Fibroblast of skin of left biceps (primary cell): ENCODE measurements at regions not wholly inside any gene's neighbourhood (a gene's known extent, or its start where the extent isn't known, plus 50 kb on each side); places are given as distances from the start of the nearest gene placed in this dataset.
"Not testable (repeated sequence)": the region's sequence is repeated elsewhere in the genome, so short reads cannot be mapped to it uniquely, and the experiment has no call there.

Source experiments
- DNase-seq, 2 experiments: peaks; one replicate each; pipeline ENCODE4 v3.0.0-alpha.2; 2013; ENCODE audit warnings: low read depth in 2 of 2

DNA sequence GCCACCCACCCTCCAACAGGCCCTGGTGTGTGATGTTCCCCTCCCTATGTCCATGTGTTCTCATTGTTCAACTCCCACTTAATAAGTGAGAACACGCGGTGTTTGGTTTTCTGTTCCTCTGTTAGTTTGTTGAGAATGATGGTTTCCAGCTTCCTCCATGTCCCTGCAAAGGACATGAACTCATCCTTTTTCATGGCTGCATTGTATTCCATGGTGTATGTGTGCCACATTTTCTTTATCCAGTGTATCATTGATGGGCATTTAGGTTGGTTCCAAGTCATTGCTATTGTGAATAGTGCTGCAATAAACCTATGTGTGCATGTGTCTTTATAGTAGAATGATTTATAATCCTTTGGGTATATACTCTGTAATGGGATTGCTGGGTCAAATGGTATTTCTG is 424.2 kb upstream of the MEF2C start:
- DNase-seq: not testable (repeated sequence)

DNA sequence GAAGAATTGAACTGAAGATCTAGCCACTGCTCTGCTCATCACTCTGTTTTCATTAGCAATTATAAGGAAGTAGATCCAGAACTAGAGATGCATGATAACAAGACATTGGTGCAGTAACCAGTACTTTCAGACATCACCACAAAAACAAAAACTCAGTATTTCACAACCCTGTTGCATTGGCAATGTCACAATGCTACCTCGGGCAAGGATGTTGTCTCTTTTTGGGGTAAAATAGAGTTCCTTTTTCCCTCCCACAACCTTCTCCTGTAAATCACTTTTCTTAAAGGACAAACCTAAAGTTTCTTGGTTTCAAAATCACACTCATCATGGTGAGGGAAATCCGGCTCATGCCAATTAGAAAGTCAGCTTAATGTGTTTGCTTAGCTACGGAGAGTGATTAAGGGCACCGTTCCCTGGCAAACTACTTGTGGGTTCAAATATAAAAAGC is 420.1 kb upstream of the MEF2C start:
- DNase-seq: no peak

DNA sequence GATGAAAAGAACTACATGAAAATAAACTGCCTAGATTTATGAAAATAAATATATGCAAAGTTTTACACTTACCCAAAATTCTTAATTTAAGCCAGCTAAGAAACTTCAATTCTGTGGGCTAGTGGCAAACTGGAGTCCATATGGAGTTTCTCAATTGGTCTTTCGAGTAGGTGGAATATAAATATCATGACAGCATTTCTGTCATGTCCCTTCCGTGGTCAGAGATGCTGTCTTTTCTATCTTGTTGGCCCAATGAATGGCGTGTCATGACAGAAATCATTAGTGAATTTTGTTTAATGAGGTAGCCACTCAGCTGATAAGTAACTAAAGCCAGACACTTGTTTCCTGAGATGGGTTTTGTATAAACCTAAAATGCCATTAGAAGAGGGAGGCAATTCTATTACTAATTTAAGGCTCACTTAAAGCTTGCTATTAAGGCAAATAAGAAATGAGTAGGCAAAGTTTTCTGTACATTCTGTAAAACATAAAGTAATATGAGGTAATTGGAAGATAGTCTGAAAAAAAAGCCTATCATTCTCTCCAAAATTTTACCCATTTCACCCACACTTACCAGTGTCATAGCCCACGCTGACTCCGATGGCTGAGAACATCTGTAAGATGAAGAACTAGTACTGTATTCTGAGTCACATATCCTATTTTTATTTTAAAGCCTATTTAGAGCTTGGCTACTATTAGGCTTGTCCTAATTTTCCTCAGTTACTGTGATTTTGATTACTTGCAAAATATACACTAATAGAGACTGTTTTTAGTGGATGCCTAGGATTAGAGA is 419.3 kb upstream of the MEF2C start:
- DNase-seq: no peak

DNA sequence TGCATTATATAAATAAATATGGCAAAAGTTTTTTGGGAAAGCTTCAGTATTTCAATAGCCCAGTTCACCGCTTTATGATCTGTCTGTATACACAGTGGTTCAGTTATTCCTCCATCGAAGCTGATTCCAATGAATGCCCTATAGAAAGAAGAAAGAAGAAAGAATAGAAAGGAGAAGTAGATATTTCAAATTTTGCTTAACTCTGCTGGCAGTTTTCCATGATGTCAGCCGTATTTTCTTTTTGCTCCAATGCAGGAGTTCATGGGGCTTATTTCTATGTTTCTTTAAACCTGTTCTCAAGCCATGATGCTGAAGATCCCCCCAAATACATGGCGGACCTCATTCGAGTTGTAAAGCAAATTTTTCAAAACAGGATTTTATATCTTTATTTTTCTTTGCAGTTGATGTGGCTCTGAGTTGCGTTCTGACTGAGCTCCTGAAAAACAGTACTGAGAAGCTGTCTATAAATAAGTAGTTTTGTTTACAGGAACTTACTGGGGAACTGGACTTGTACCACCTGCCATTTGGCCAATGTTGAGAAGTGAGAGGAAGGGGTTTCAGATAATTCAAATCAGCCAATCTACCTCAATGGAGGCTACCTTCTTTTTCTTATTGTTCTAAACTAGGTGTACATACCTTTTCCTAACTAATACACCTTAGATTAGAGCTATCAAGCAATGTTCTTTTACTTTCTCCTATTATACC is 418.5 kb upstream of the MEF2C start:
- no peak for DNase-seq

DNA sequence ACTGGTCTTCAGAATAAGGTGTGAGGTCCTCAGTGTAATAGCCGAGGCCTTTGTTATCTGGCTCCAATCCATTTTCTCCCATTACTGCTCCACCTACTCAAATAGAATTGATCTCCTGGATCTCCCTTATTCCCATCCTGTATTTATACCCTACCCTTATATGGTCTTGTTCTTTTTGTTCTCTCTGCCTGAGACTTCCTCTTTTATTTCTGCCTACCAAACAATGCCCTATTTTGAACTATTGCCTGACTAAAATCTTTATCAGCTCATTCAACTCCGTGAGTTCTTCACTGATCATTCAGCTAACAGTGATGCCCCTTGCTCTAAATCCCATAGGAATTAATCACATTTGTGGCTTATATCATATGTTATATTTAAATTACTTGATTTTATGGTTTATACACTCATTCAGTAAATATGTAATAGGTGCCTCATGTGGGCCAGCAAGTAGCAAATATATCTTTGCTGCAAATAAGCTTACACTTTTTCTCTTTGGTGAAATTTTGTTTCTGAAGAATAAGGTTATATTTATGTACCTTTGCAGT is 417.5 kb upstream of the MEF2C start:
- no peak for DNase-seq

DNA sequence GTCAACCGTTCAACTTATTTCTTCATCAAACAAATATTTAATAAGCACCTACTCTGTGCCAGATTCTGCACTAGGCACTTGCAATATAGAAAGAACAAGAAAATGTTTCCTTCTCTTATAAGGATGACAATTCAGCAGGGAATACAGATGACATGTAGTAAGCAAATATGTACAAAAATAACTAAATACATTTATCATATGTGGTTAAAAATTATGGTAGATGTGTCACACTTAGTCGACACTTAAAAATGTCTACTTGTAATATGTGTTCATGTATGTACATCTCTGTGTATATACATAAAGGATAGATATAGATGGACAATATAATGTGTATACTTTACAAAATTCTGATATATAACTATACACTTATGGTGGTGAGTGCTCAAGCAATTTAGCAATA is 417.0 kb upstream of the MEF2C start:
- no peak for DNase-seq

DNA sequence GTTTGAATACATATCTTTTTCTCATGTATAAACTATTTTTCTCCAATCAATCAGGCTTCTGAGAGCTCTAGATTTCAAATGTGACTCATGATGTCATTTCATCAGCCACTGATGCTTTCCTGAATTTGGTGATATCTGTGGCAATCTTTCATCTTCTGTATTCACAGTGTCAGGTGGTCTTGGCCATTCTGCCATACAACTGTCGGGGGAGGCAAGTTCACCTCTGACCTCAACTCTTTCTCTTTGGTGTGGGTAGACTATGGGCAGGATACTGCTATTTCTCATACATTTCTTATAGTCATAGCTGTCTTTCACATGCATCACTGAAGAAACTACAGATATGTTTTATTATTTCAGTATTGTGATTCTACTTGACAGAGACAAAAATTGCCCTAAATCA is 414.1 kb upstream of the MEF2C start:
- DNase-seq: no peak

DNA sequence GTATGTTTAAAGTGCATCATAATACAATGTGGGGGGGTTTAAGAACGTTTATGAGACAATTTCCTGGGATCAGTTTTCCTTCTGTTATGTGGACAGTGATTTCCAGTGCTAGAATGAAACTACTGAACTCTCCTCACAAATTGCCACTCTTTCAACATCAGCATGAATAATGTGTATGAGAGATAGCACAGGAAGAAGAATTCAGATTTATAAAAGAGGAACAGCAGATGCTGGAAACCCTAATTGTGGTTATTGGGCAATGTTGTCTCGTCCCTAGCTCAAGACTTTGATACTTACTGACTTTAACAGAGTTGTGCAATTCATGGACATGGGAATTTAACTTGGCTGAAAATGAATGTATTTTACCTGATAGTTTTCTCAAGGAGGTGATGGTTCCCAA is 410.8 kb upstream of the MEF2C start:
- peak; percentile 58 to 66 for DNase-seq

DNA sequence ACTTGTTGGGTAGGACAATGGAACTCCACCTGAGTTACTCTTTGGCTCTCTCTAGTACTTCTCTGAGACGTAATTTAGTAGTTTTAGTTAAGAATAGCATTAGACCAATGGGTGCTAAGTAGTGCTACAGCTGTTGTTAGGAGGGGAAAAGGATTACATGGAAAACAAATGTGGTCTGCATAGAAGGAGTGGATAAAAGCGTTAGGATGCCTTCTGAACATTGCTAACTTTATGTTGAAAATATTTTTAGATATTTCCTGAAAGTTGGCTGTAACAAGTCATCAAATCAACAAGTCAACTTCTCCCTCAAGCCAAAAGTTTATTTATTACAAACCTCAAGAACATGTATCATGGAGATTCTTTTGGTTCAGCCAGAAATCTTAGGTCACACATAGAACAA is 409.5 kb upstream of the MEF2C start:
- no peak for DNase-seq

DNA sequence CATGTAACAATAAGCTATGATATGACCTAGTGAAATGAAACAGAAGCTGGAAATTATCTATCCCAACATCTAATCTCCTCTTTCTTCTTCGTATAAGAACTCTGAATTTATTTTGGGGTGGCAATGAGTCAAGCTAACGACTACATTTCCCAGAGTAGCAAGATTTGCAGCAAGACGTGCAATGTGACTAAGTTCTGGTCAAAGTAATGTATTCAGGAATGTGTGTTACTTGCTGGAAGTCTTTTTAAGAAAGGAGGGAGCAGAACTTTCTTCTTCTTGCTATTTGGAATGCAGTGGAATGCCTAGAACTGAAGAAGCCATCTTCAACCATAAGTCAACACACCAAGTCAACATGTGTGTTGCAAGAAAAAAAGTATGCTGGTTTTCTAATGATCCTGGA is 406.6 kb upstream of the MEF2C start:
- DNase-seq: peak; percentile 60 to 62

DNA sequence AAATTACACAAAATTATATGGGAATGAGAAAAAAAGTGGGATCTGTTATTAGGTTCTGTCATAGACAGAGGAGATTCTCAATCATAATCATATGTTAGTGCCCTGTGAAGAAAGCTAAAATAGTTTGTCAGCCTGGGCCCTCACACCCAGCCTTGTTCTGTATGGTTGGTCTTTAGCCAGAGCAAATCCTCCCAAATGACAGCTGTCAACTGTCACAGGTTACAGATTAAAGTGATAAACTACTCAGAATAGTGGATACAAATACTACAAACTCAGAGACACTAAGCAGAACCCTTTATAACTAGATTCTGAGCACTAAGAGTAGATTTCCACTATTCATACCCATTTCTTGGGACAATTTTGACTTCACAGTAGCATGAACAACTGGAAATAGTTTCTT is 405.0 kb upstream of the MEF2C start:
- no peak for DNase-seq

DNA sequence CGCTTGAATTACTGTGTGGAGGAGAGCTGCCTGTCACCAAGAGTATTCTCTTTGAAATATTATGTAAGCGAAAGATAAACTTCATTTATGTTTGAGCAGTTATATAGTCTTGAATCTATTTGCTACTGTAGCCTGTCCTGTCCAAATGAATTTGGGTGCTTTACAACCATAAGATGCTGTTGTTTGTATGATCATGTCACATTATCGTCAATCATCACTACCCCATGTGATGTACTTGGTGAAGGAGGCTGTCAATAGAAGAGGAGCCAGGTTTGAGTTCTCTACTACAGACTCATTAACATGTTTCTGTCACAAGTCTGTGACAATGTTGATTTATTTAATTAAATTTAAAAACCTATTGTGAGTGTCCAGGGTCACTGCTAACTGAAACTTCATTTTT is 403.3 kb upstream of the MEF2C start:
- no peak for DNase-seq

DNA sequence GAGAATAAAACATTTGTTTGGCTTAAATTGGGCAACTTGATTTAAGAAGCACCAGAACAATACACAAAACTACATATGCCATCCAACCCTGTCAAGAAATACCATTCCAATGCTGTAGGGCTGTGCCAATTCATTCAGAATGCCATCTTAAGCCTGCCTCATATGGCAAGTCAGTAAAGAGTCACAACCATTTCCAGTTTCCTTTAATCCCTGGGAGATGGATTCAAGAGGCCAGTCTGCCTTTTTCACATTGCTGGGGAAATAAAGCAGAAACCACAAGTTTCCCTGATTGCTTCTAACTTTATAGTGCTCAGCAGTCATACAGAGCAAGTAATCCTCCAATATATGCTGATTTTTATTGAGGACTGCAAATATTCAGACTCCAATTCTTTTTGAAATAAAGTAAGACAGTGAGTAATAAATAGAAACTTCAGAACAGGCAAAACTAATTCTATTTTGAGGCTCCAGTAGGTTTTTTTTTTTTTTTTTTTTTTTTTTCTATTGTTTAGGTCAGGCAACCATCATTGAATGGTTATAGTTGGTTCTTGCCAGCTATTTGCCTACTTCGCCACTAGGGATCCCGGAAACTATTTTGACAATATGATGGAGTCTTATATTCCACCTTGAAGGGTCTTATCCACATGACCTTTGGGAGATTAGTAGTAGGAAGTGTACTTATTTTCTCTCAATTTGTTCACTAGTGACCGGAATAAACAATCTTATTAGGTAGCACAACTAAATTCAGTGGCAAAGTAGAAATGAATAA is 400.9 kb upstream of the MEF2C start:
- no peak for DNase-seq

DNA sequence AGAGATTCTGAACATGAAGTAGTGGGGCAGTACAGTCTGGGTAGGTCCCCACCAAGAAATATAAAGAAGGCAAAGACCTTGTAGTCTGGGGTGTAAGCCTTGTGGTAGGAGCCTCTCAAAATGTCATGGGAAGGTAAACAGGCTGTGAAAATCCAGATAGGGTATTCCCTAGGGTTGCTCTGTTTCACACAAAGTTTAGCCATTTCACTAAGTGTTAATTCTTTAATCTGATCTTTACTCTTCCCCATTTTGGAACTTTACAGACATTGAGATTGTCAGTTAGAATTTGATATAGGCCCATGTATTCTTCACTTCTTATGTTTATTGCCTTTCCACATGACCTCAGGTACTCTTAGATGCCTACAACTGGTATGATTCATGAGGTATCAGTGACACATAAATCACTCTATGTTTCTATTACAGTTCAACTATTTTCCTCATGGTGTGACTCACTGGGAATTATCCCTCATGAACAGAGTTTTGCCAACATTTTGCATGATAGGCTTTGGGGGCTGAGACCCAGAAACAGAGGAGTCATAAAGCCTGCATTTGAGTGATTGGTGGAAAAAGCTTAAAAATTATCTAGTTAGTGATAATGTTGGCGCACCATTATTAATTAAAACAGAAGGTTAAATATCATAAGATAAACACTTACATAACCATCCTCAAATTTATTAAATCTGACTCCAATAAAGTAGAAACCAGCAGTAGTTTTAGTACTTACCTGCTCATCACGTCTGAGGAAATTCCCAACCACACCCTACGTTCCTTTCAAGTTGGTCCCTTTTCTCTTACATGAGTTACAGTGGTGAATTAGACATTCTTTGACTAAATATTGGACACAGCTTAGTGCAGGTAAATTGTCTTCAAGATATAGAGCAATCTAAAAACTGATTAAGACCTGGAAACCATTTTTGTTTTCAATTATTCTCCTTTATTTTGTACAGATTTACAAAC is 399.8 kb upstream of the MEF2C start:
- DNase-seq: peak; percentile 51 to 55

DNA sequence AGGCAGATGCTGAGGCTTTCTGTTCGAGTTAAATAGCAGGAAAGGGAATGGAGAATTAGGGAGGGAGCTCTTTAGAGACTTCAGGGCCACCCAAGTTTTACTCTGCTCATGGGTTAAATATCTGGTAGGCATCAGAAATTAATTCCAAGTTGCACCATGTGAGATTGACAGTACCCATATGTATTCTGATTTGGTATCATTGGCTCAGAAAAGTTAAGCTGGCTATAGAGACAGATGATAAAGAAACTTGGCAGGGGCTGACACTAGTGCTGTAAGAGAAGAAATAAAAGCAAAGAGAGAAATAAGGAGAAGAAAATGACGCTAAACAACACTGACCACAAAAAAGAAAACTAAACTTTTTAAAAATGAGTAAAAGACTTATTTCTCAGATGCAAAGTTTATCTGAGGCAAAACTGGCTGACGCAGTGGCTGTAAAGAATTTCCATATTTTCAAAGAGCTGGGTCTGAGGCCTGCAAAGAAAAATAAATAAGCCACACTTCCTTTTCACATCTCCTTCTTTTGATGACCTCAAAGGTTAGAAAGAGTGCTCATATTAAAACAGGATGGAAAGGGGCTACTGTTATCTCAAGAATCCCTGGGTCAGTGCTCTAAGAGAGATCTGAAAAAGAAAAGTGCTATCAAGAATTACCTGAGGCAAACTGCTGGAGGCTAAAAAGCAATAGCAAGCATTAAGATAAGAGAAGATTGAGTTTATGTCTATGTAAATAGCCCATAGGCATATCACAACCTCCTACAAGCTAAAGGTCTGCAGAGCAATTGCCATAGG is 399.0 kb upstream of the MEF2C start:
- DNase-seq: no peak

DNA sequence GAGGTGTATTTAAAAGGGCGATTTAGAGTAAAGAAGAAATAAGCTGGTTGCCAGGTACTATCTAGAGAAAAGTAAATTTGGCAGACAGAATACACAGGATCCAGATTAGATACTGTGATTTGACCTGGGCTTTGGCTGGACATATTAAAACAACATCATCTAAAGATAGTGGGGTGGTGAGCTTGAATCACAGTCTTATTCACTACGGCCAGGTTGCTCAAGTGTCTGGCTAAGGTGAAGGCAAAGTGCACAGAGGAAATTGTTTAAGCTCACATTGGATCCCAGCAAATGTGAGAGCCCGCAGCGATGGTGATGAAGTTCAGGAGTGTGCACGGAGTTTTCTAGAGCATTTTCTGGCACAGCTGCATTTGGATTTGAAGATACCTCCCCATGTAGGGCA is 398.2 kb upstream of the MEF2C start:
- no peak for DNase-seq

DNA sequence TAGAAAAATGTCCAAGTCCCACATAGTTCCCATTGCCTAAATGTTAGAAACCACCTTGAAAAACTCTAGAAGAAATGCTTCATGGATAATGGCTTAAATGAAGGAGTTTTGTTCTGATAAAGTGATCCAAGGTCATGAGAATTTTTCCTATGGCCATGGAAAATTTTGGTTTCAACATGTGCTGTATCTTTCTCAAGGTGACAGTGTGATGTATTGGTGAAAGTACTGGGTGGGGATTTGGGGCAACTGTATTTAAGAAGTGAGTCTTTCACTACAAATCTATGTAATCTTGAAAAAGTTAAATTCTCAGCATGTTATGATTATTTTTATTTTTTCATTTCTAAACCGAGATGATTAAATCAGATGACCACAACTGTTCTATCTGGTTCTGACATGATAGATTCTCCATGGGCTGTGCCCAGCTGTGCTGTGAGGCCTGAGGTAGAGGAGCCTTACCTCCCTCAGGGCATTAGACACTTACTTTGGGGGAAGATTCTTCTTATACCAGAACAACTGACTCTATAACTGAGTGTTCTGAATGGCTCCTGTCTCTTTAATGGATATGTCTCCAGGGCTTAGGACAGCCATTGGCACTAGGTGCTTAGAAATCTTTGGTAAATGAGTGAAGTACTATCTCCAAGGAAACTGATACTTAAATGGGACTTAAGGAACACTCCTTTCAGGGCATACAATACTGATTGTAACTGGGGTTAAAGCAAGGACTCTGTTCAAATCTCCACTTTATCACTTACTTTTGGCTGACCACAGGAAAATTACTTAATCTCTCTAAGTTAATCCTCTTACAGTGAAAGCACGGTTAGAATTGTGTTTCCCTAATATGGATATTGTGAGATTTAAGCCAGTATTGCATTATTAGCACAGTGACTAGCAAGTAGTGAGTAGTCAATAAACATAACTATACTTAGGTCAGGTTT is 397.4 kb upstream of the MEF2C start:
- no peak for DNase-seq

DNA sequence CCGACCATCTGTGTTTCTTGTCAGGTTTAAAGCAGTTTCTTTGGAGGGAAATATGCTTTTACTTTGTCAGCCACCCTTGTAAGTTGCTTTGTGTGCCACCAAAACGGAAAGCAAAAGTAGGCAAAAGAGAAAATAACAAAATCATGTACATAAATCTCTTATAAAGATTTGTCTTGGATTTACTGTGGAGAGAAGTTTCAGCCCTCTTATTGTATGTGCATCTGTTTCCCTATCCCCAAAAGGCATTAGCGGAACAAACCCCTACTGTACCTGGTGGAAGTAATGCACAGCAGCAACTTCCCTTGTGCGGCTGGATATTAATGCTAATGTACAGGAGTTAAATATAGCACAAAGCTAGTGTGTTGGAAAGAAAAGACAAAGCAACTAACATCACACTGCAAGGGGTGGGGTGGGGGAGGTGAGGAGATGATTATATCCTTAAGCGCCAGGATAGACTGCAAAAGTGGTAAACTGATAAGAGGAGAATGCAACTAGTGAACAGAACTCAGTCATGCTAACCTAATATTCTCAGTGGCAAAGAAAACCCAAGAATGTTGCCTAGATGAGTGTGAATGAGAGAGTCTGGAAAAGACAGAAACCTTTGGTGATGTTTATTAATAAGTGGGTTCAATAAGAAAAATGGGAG is 396.5 kb upstream of the MEF2C start:
- no peak for DNase-seq

DNA sequence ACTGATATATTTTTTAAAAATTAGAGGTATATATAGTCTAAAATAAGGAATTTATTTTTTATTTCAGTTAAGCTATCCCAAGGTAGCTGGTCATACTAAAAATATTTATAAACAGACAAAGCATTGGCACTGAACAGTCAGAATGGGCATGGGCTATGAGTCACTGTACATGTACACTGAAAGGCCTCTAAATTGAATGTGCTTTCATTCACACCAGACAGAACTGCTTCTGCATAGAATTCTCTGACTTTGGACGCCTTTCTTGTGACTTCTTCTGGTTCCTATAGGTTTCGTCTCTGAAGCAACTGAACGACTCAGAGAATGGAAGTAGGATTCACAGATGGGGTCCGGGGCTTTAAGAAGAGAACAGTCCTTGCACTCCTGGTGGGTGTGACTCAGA is 394.8 kb upstream of the MEF2C start:
- no peak for DNase-seq
